ENCODE measurements at regions not wholly inside any gene's neighbourhood (a gene's known extent, or its start where the extent isn't known, plus 50 kb on each side); places are given as distances from the start of the nearest gene placed in this dataset.

GRCh38 chr18:29248805-29249204 lies 1071.9 kb upstream of the CDH2 start:
- Histone ChIP-seq H3K36me3 (ENCODE audit: control insufficient read depth, insufficient read depth, low read length) (no peaks in the 10 kb centered on the region), H3K4me3 (ENCODE audit: insufficient read depth, low read depth, low read length) (no peak overlapping the region), H3K27me3 (ENCODE audit: control insufficient read depth, insufficient read depth, low read length, poor library complexity, severe bottlenecking) (no peaks in the 10 kb centered on the region), H3K4me1 (ENCODE audit: control insufficient read depth, insufficient read depth, low read length) (no peaks in the 10 kb centered on the region), H3K27ac (ENCODE audit: insufficient read depth, low read depth, low read length, poor library complexity, severe bottlenecking) (no peak overlapping the region), H3K9me3 (ENCODE audit: control insufficient read depth, low read length) (no peaks in the 10 kb centered on the region)
- WGBS, 2 experiments, result 76 to 87% methylated on average over 2 of the region's 2 CpGs

GRCh38 chr18:29241199-29241598 lies 1064.3 kb upstream of the CDH2 start:
- Histone ChIP-seq H3K27me3 (ENCODE audit: control insufficient read depth, insufficient read depth, low read length, poor library complexity, severe bottlenecking) (no peaks in the 10 kb centered on the region), H3K4me3 (ENCODE audit: insufficient read depth, low read depth, low read length) (no peak overlapping the region), H3K9me3 (ENCODE audit: control insufficient read depth, low read length) (no peaks in the 10 kb centered on the region), H3K4me1 (ENCODE audit: control insufficient read depth, insufficient read depth, low read length) (no peaks in the 10 kb centered on the region), H3K27ac (ENCODE audit: insufficient read depth, low read depth, low read length, poor library complexity, severe bottlenecking) (no peak overlapping the region), H3K36me3 (ENCODE audit: control insufficient read depth, insufficient read depth, low read length) (no peaks in the 10 kb centered on the region)
- 96 to 98% methylated on average over 3 of the region's 3 CpGs for WGBS, 2 experiments

GRCh38 chr18:29234751-29235150 lies 1057.8 kb upstream of the CDH2 start:
- Histone ChIP-seq H3K4me1 (ENCODE audit: control insufficient read depth, insufficient read depth, low read length) (no peaks in the 10 kb centered on the region), H3K9me3 (ENCODE audit: control insufficient read depth, low read length) (peaks cover 7% of the 10 kb centered on the region), H3K27me3 (ENCODE audit: control insufficient read depth, insufficient read depth, low read length, poor library complexity, severe bottlenecking) (no peaks in the 10 kb centered on the region), H3K36me3 (ENCODE audit: control insufficient read depth, insufficient read depth, low read length) (no peaks in the 10 kb centered on the region), H3K4me3 (ENCODE audit: insufficient read depth, low read depth, low read length) (no peak overlapping the region), H3K27ac (ENCODE audit: insufficient read depth, low read depth, low read length, poor library complexity, severe bottlenecking) (no peak overlapping the region)

- H3K36me3 ChIP-seq (ENCODE audit: control insufficient read depth, insufficient read depth, low read length), result no peaks in the 10 kb centered on the region
- no peaks in the 10 kb centered on the region for H3K27me3 ChIP-seq (ENCODE audit: control insufficient read depth, insufficient read depth, low read length, poor library complexity, severe bottlenecking)
- H3K4me1 ChIP-seq (ENCODE audit: control insufficient read depth, insufficient read depth, low read length), result no peaks in the 10 kb centered on the region
- no peak overlapping the region for H3K4me3 ChIP-seq (ENCODE audit: insufficient read depth, low read depth, low read length)
- 71 to 83% methylated on average over 1 of the region's 1 CpG for WGBS, 2 experiments
- H3K9me3 ChIP-seq (ENCODE audit: control insufficient read depth, low read length), result no peaks in the 10 kb centered on the region
- H3K27ac ChIP-seq (ENCODE audit: insufficient read depth, low read depth, low read length, poor library complexity, severe bottlenecking), result no peak overlapping the region
These were observed 1049.3 kb upstream of the CDH2 start for GRCh38 chr18:29226213-29226612.

- Histone ChIP-seq H3K27ac (ENCODE audit: insufficient read depth, low read depth, low read length, poor library complexity, severe bottlenecking) (no peak overlapping the region), H3K4me1 (ENCODE audit: control insufficient read depth, insufficient read depth, low read length) (no peaks in the 10 kb centered on the region), H3K27me3 (ENCODE audit: control insufficient read depth, insufficient read depth, low read length, poor library complexity, severe bottlenecking) (no peaks in the 10 kb centered on the region), H3K36me3 (ENCODE audit: control insufficient read depth, insufficient read depth, low read length) (no peaks in the 10 kb centered on the region), H3K9me3 (ENCODE audit: control insufficient read depth, low read length) (no peaks in the 10 kb centered on the region), H3K4me3 (ENCODE audit: insufficient read depth, low read depth, low read length) (no peak overlapping the region)
These were observed 1048.4 kb upstream of the CDH2 start for GRCh38 chr18:29225351-29225750.

GRCh38 chr18:29218091-29218490 lies 1041.2 kb upstream of the CDH2 start:
- Histone ChIP-seq H3K27me3 (ENCODE audit: control insufficient read depth, insufficient read depth, low read length, poor library complexity, severe bottlenecking) (no peaks in the 10 kb centered on the region), H3K4me1 (ENCODE audit: control insufficient read depth, insufficient read depth, low read length) (no peaks in the 10 kb centered on the region), H3K36me3 (ENCODE audit: control insufficient read depth, insufficient read depth, low read length) (no peaks in the 10 kb centered on the region), H3K9me3 (ENCODE audit: control insufficient read depth, low read length) (no peaks in the 10 kb centered on the region), H3K27ac (ENCODE audit: insufficient read depth, low read depth, low read length, poor library complexity, severe bottlenecking) (no peak overlapping the region), H3K4me3 (ENCODE audit: insufficient read depth, low read depth, low read length) (no peak overlapping the region)
- 33 to 56% methylated on average over 1 to 2 of the region's 2 CpGs for WGBS, 2 experiments

GRCh38 chr18:29217124-29217915 lies 1040.4 kb upstream of the CDH2 start:
- H3K4me1 ChIP-seq (ENCODE audit: control insufficient read depth, insufficient read depth, low read length), result no peaks in the 10 kb centered on the region
- H3K36me3 ChIP-seq (ENCODE audit: control insufficient read depth, insufficient read depth, low read length), result no peaks in the 10 kb centered on the region
- H3K27me3 ChIP-seq (ENCODE audit: control insufficient read depth, insufficient read depth, low read length, poor library complexity, severe bottlenecking), result no peaks in the 10 kb centered on the region
- H3K27ac ChIP-seq (ENCODE audit: insufficient read depth, low read depth, low read length, poor library complexity, severe bottlenecking), result no peak overlapping the region
- H3K4me3 ChIP-seq (ENCODE audit: insufficient read depth, low read depth, low read length), result no peak overlapping the region
- H3K9me3 ChIP-seq (ENCODE audit: control insufficient read depth, low read length), result no peaks in the 10 kb centered on the region
- WGBS, 2 experiments, result 78 to 100% methylated on average over 1 to 2 of the region's 2 CpGs

GRCh38 chr18:29198834-29199233 lies 1021.9 kb upstream of the CDH2 start:
- Histone ChIP-seq H3K9me3 (ENCODE audit: control insufficient read depth, low read length) (no peaks in the 10 kb centered on the region), H3K4me3 (ENCODE audit: insufficient read depth, low read depth, low read length) (no peak overlapping the region), H3K27ac (ENCODE audit: insufficient read depth, low read depth, low read length, poor library complexity, severe bottlenecking) (no peak overlapping the region), H3K36me3 (ENCODE audit: control insufficient read depth, insufficient read depth, low read length) (no peaks in the 10 kb centered on the region), H3K4me1 (ENCODE audit: control insufficient read depth, insufficient read depth, low read length) (no peaks in the 10 kb centered on the region), H3K27me3 (ENCODE audit: control insufficient read depth, insufficient read depth, low read length, poor library complexity, severe bottlenecking) (no peaks in the 10 kb centered on the region)
- WGBS, 2 experiments, result 89 to 90% methylated on average over 3 of the region's 3 CpGs

- no peaks in the 10 kb centered on the region for H3K9me3 ChIP-seq (ENCODE audit: control insufficient read depth, low read length)
- H3K27ac ChIP-seq (ENCODE audit: insufficient read depth, low read depth, low read length, poor library complexity, severe bottlenecking), result no peak overlapping the region
- 96 to 98% methylated on average over 3 of the region's 3 CpGs for WGBS, 2 experiments
- no peaks in the 10 kb centered on the region for H3K27me3 ChIP-seq (ENCODE audit: control insufficient read depth, insufficient read depth, low read length, poor library complexity, severe bottlenecking)
- H3K36me3 ChIP-seq (ENCODE audit: control insufficient read depth, insufficient read depth, low read length), result no peaks in the 10 kb centered on the region
- no peaks in the 10 kb centered on the region for H3K4me1 ChIP-seq (ENCODE audit: control insufficient read depth, insufficient read depth, low read length)
- no peak overlapping the region for H3K4me3 ChIP-seq (ENCODE audit: insufficient read depth, low read depth, low read length)
These were observed 1019.4 kb upstream of the CDH2 start for GRCh38 chr18:29196307-29196706.

GRCh38 chr18:29191263-29191662 lies 1014.3 kb upstream of the CDH2 start:
- H3K4me3 ChIP-seq (ENCODE audit: insufficient read depth, low read depth, low read length), result no peak overlapping the region
- H3K27me3 ChIP-seq (ENCODE audit: control insufficient read depth, insufficient read depth, low read length, poor library complexity, severe bottlenecking), result no peaks in the 10 kb centered on the region
- H3K36me3 ChIP-seq (ENCODE audit: control insufficient read depth, insufficient read depth, low read length), result no peaks in the 10 kb centered on the region
- H3K9me3 ChIP-seq (ENCODE audit: control insufficient read depth, low read length), result no peaks in the 10 kb centered on the region
- H3K27ac ChIP-seq (ENCODE audit: insufficient read depth, low read depth, low read length, poor library complexity, severe bottlenecking), result no peak overlapping the region
- WGBS, 2 experiments, result 77% methylated on average over 3 of the region's 3 CpGs
- H3K4me1 ChIP-seq (ENCODE audit: control insufficient read depth, insufficient read depth, low read length), result no peaks in the 10 kb centered on the region

GRCh38 chr18:29188760-29189159 lies 1011.8 kb upstream of the CDH2 start:
- H3K4me3 ChIP-seq (ENCODE audit: insufficient read depth, low read depth, low read length), result no peak overlapping the region
- H3K9me3 ChIP-seq (ENCODE audit: control insufficient read depth, low read length), result no peaks in the 10 kb centered on the region

More at GRCh38 chr18:29188760-29189159, 1011.8 kb upstream of the CDH2 start:
- Histone ChIP-seq H3K36me3 (ENCODE audit: control insufficient read depth, insufficient read depth, low read length) (no peaks in the 10 kb centered on the region), H3K4me1 (ENCODE audit: control insufficient read depth, insufficient read depth, low read length) (no peaks in the 10 kb centered on the region), H3K27me3 (ENCODE audit: control insufficient read depth, insufficient read depth, low read length, poor library complexity, severe bottlenecking) (no peaks in the 10 kb centered on the region), H3K27ac (ENCODE audit: insufficient read depth, low read depth, low read length, poor library complexity, severe bottlenecking) (no peak overlapping the region)
